GM12891 (cell line): ENCODE measurements at regions not wholly inside any gene's neighbourhood (a gene's known extent, or its start where the extent isn't known, plus 50 kb on each side); places are given as distances from the start of the nearest gene placed in this dataset.

Experiments used
- POLR2A ChIP-seq: IDR thresholded peaks from 2 replicates; pipeline ENCODE4 v1.6.1; 2011; ENCODE audit warnings: low read depth, low read length, control low read depth
- POLR2AphosphoS5 ChIP-seq: IDR thresholded peaks from 2 replicates; pipeline ENCODE4 v1.6.1; 2011; ENCODE audit warnings: low read depth, low read length, control low read depth
- POU2F2 ChIP-seq: IDR thresholded peaks from 2 replicates; pipeline ENCODE4 v1.6.1; 2011; ENCODE audit warnings: low read depth, mild to moderate bottlenecking, control low read depth, low read length, moderate library complexity
- SPI1 ChIP-seq: IDR thresholded peaks from 2 replicates; pipeline ENCODE4 v1.6.1; 2011; ENCODE audit warnings: low read depth, low read length, control low read depth
- TAF1 ChIP-seq: IDR thresholded peaks from 2 replicates; pipeline ENCODE4 v1.6.1; 2011; ENCODE audit warnings: low read depth, low read length, control low read depth

DNA sequence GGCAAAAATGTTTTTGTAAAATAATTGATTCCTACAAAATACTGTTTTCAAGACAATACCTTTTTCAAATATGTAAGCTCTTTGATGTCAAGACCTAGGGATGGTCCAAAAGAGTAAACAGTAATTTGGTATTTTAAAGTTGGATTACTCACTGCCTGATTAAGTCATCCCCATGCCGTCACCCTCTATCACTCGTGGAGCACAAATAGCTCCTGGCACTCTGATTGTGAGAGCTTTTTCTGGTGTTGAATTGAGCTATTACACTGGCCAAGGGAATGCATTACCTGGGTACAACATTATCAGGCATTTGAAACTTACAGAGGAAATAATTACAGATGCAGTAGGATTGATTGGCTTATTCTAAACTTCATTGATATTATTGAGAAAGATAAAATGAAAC is 231.9 kb upstream of the GRM3 start:
- no peak for TF ChIP-seq POLR2AphosphoS5
- TF ChIP-seq POLR2A: no peak
- no peak for TF ChIP-seq TAF1
- no peak for TF ChIP-seq SPI1
- TF ChIP-seq POU2F2: no peak
